CD4-positive, alpha-beta T cell treated with Interleukin-12 subunit alpha and Interleukin-12 subunit beta, for 1 hour (primary cell): ENCODE measurements at regions not wholly inside any gene's neighbourhood (a gene's known extent, or its start where the extent isn't known, plus 50 kb on each side); places are given as distances from the start of the nearest gene placed in this dataset.
"Not testable (repeated sequence)": the region's sequence is repeated elsewhere in the genome, so short reads cannot be mapped to it uniquely, and the experiment has no call there.

Experiments used
- DNase-seq: peaks from one replicate; pipeline ENCODE4 v3.0.0-alpha.2; 2020

- not testable (repeated sequence) for DNase-seq
These were observed 69.4 kb upstream of the SLC25A33 start for GRCh38 chr1:9469882-9470281.

DNA sequence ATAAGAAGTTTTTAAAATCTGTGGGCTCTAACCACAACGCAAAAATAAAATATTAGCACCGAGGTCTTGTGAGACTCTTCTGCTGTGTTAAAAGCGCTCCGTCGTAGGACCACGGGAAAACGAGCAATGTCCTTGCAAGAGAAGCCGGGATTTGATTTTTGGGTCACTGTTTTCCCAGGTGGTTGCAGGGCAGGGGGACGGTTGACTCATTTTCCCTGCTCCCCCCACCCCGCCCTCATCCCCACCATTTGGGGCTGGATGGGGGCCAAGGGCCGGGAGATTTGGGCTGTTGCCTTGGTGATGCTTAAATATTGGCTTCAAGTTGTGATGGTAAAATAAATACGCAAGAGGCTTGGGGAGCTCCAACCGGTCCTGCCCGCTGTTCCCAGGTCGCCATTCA, 67.6 kb upstream of the SLC25A33 start:
- no peak for DNase-seq

DNA sequence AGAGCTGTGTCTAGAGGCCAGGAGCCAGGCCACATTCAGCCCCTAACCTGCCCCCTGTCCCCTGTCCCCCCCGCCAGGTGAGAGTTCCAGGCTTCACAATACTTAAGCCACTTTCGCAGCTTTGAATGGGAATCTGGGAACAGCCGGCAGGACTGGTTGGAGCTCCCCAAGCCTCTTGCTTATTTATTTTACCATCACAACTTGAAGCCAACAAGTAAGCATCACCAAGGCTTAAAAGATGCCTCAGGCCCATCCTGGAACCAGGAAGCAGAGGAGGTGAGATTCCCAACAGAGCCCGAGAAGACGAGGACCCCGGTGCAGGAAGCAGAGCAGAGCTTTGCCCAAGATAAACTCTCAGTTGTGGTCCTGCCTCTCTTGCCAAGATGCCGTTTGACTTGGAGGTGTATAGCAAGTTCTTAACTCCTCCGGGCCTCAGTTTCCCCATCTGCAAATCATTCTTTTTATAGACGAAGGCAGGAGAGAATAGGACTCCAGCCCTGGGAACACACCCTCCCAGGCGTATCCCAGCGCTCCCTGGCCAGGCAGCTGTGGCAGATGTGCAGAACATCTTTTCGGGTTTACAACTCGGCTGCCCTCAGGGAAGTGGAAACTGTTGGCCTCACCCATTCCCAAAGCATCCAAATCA, 66.8 kb upstream of the SLC25A33 start:
- no peak for DNase-seq

DNA sequence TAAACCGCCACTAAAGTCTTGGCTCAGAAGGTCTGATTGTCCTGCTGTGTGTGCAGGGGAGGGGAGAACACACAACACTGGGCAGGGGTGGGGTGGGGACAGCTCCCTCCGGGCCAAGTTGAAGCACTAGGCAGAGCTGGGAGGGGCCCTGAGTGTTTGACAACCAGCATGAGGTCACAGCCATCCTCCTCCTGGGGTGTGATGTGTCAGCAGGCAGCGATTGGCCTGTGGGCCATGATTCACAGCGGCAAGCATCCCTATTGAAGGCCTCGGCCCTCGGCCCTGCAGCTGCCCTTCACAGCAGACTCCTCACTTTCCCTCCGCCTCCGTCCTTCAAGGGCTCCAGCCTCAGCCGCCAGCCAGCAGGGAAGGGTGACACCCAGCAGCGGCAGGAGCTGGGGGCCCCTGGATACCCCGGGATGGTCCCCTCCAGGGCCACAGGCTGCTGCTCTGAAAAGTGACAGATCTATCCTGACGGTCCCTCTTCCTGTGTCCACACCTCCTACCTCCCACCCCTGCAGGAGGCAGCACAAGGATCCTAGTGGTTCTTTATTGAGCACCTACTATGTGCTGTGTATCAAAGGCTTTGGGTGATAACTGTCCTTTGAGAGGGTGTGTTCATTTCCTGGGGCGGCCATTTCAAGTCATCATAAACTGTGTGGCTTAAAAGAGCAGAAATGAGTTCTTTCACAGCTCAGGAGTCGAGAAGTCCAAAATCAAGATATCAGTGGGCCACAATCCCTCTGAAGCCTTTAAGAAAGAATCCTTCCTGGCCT, 66.0 kb upstream of the SLC25A33 start:
- no peak for DNase-seq

- no peak for DNase-seq
These were observed 64.1 kb upstream of the SLC25A33 start for GRCh38 chr1:9475061-9475627.

- no peak for DNase-seq
These were observed 62.3 kb upstream of the SLC25A33 start for GRCh38 chr1:9476790-9477463.

- no peak for DNase-seq
These were observed 61.7 kb upstream of the SLC25A33 start for GRCh38 chr1:9477535-9477934.

DNA sequence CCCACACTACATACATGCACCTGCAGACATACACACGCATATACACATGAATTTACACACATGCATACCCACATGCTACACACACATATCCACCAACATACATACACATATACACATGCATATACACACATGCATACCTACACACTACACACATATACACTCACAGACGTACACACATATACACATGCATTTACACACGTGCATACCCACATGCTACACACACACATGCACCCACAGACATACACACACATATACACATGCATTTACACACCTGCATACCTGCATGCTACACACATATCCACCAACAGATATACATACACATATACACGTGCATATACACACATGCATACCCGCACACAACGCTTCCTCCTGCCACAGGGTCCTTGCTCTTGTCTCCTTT, 61.2 kb upstream of the SLC25A33 start:
- no peak for DNase-seq

- no peak for DNase-seq
These were observed 58.2 kb upstream of the SLC25A33 start for GRCh38 chr1:9481048-9481447.

GRCh38 chr1:9482403-9482802, 56.9 kb upstream of the SLC25A33 start:
- DNase-seq, result no peak

GRCh38 chr1:9482816-9483572, 56.3 kb upstream of the SLC25A33 start:
- DNase-seq, result no peak

- DNase-seq, result no peak
These were observed 52.7 kb upstream of the SLC25A33 start for GRCh38 chr1:9486466-9487140.
